Upper lobe of left lung (tissue), 4 donors: ENCODE measurements at regions not wholly inside any gene's neighbourhood (a gene's known extent, or its start where the extent isn't known, plus 50 kb on each side); places are given as distances from the start of the nearest gene placed in this dataset.

Experiments
- POLR2AphosphoS5 ChIP-seq, 2 donors: sonication (generic); formaldehyde crosslinking; IDR thresholded peaks; one replicate each; pipeline ENCODE4 v1.5.1; 2017; ENCODE audit warnings: antibody characterized with exemption in 2 of 2
- TF ChIP-seq, protein P1 (sequence below), 6 experiments: fragments of 450-650 bp in 4 of 6; fragments of 200-600 bp in 2 of 6; sonication (generic) in 2 of 6; IDR thresholded peaks; one replicate each; pipeline ENCODE4 v1.5.1; 2016 to 2019; ENCODE audit warnings: antibody characterized with exemption in 6 of 6

DNA sequence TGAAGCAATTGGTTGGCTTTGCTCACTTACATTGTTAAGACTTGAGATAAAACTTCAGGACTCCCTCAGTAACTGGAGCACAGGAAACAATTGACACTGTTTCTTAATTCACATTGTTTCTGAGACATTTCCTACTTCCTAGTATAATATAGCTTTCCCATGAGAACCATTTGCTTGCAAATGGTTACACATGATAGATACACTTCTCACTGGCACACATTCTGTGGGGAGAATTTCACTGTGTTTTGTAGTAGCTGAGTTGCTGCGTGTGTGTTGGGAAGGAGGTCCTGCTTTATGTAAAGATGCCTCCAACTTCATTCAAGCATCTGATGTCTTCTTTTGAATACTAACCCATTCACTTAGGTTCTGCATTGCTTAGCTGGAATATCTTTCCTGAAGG lies 85.3 kb upstream of the SLC4A4 start:
- TF ChIP-seq, protein P1, sequence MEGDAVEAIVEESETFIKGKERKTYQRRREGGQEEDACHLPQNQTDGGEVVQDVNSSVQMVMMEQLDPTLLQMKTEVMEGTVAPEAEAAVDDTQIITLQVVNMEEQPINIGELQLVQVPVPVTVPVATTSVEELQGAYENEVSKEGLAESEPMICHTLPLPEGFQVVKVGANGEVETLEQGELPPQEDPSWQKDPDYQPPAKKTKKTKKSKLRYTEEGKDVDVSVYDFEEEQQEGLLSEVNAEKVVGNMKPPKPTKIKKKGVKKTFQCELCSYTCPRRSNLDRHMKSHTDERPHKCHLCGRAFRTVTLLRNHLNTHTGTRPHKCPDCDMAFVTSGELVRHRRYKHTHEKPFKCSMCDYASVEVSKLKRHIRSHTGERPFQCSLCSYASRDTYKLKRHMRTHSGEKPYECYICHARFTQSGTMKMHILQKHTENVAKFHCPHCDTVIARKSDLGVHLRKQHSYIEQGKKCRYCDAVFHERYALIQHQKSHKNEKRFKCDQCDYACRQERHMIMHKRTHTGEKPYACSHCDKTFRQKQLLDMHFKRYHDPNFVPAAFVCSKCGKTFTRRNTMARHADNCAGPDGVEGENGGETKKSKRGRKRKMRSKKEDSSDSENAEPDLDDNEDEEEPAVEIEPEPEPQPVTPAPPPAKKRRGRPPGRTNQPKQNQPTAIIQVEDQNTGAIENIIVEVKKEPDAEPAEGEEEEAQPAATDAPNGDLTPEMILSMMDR (IDR thresholded peaks at IDR 0.05), result no peak
- no peak for TF ChIP-seq POLR2AphosphoS5 (IDR thresholded peaks at IDR 0.05)
